Lung (tissue), 11 donors: ENCODE measurements at regions not wholly inside any gene's neighbourhood (a gene's known extent, or its start where the extent isn't known, plus 50 kb on each side); places are given as distances from the start of the nearest gene placed in this dataset.
"Not testable (repeated sequence)": the region's sequence is repeated elsewhere in the genome, so short reads cannot be mapped to it uniquely, and the experiment has no call there.

Experiments used
- ATAC-seq: fragments of 200-7000 bp; cut with Tn5 transposase; one replicate; pipeline ENCODE4 v1.9.1; 2020; ENCODE audit warnings: moderate number of reproducible peaks; ENCODE audit not compliant: insufficient read depth, low FRiP score
- DNase-seq, 3 donors: peaks; one replicate each; pipeline ENCODE4 v3.0.0-alpha.2; 2013 to 2017
- H3K27ac ChIP-seq, 2 donors: one replicate each; pipeline ENCODE4 v1.5.1; 2013; ENCODE audit warnings: mild to moderate bottlenecking in 2 of 2, moderate library complexity in 2 of 2, control low read depth in 1 of 2, inconsistent platforms in 1 of 2, low read depth in 1 of 2, low read length in 1 of 2
- H3K27me3 ChIP-seq, 3 donors: one replicate each; pipeline ENCODE4 v1.5.1; 2013; ENCODE audit warnings: low read length in 2 of 3; ENCODE audit not compliant: control insufficient read depth in 3 of 3, insufficient read depth in 3 of 3
- H3K36me3 ChIP-seq, 4 donors: one replicate each; pipeline ENCODE4 v1.5.1; 2013; ENCODE audit warnings: low read length in 4 of 4, mild to moderate bottlenecking in 1 of 4, moderate library complexity in 1 of 4; ENCODE audit not compliant: control insufficient read depth in 4 of 4, insufficient read depth in 4 of 4
- H3K4me1 ChIP-seq, 5 donors: one replicate each; pipeline ENCODE4 v1.5.1; 2013; ENCODE audit warnings: low read length in 5 of 5, mild to moderate bottlenecking in 2 of 5, moderate library complexity in 1 of 5; ENCODE audit not compliant: control insufficient read depth in 5 of 5, insufficient read depth in 5 of 5
- H3K4me3 ChIP-seq: one replicate; pipeline ENCODE4 v1.5.1; 2013; ENCODE audit warnings: mild to moderate bottlenecking, control low read depth, moderate library complexity
- H3K9ac ChIP-seq, 2 donors: one replicate each; pipeline ENCODE4 v1.5.1; 2013; ENCODE audit warnings: low read length in 2 of 2, control low read depth in 1 of 2; ENCODE audit not compliant: insufficient read depth in 1 of 2
- H3K9me3 ChIP-seq, 4 donors: one replicate each; pipeline ENCODE4 v1.5.1; 2013; ENCODE audit warnings: low read length in 3 of 4, mild to moderate bottlenecking in 1 of 4, moderate library complexity in 1 of 4; ENCODE audit not compliant: control insufficient read depth in 4 of 4, insufficient read depth in 3 of 4
- WGBS, 2 donors: extraction: QIAGEN DNeasy Blood & Tissue Kit; methylation state at CpG; one replicate each; pipeline ENCODE4 v1.1.7; 2013; 5-methylcytosine and 5-hydroxymethylcytosine counted together
- TF ChIP-seq, protein P1 (sequence below): IDR thresholded peaks from 2 replicates; pipeline ENCODE4 v1.5.1; 2012; ENCODE audit warnings: mild to moderate bottlenecking; ENCODE audit errors: control extremely low read depth, extremely low read depth
- donor health status: control.
- donor health status: control.
- donor health status: Bipolar disorder and iron deficiency.
- donor health status: healthy.
- donor health status: DM: yes; HTN: yes; CAD: no.

DNA sequence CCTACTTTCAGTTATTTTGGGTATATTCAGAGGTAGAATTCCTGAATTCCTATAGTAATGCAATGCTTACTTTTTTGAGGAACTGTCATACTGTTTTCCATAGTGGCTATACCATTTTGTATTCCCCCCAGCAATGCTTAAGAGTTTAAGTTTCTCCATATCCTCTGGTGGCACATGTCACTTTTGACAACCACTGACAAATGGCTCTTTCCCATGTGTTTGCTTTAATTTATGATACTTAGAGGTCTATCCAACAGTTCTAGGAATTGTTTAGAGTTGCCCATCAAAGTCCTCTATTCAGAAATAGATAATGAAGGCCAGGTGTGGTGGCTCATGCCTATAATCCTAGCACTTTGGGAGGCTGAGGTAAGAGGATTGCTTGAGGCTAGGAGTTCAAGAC is 128.9 kb upstream of the CFAP20DC start:
- ATAC-seq, result no peak
- Histone ChIP-seq H3K9me3 (no peaks in the 10 kb centered on the region), H3K27ac (no peak overlapping the region), H3K36me3 (no peaks in the 10 kb centered on the region), H3K4me3 (no peak overlapping the region), H3K27me3 (no peaks in the 10 kb centered on the region), H3K4me1 (no peaks in the 10 kb centered on the region), H3K9ac (no peak overlapping the region)
- no peak for DNase-seq
- TF ChIP-seq, protein P1, sequence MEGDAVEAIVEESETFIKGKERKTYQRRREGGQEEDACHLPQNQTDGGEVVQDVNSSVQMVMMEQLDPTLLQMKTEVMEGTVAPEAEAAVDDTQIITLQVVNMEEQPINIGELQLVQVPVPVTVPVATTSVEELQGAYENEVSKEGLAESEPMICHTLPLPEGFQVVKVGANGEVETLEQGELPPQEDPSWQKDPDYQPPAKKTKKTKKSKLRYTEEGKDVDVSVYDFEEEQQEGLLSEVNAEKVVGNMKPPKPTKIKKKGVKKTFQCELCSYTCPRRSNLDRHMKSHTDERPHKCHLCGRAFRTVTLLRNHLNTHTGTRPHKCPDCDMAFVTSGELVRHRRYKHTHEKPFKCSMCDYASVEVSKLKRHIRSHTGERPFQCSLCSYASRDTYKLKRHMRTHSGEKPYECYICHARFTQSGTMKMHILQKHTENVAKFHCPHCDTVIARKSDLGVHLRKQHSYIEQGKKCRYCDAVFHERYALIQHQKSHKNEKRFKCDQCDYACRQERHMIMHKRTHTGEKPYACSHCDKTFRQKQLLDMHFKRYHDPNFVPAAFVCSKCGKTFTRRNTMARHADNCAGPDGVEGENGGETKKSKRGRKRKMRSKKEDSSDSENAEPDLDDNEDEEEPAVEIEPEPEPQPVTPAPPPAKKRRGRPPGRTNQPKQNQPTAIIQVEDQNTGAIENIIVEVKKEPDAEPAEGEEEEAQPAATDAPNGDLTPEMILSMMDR, result no peak

DNA sequence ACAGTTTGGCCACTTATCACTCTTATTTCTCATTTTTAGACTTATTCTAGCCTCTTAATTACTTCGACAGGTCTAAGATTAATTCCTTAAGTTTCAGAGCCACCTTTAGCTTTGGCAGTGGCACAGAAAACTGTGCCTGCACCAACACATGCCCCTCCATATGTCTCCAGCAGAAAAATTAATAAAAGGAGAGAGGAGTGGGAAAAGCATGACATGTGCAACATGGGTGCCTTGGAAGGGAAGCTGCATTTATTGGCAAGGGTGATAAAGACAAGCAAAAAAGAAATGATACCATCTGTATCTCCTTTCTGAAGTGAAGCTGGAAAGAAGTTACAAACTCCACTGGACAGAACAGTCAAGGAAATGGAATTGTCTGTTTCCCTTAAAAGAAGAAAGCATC is 121.7 kb upstream of the CFAP20DC start:
- Histone ChIP-seq H3K4me3 (no peak overlapping the region), H3K36me3 (no peaks in the 10 kb centered on the region), H3K27ac (no peak overlapping the region), H3K27me3 (no peaks in the 10 kb centered on the region), H3K9me3 (peaks cover 0 to 4% (median 0%) of the 10 kb centered on the region in 4 donors), H3K9ac (no peak overlapping the region), H3K4me1 (no peaks in the 10 kb centered on the region)
- ATAC-seq, result no peak
- TF ChIP-seq, protein P1, result no peak
- DNase-seq, result no peak
- WGBS, 2 donors, result 84 to 92% methylated on average over 1 of the region's 1 CpG

DNA sequence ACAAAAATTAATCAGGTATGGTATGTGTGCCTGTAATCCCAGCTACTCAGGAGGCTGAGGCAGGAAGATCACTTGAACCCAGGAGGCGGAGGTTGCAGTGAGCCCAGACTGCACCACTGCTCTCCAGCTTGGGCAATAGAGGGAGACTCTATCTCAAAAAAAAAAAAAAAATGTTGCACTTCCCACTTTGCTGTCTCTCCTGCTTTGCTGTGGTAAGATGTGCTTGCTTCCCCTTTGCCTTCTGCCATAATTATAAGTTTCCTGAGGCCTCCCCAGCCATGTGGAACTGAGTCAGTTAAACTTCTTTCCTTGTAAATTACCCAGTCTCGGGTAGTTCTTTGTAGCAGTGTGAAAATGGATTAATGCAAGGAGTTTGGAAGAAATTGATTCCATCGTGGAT is 120.3 kb upstream of the CFAP20DC start:
- H3K4me3 ChIP-seq, H3K27ac ChIP-seq, H3K9me3 ChIP-seq, DNase-seq, H3K4me1 ChIP-seq, ATAC-seq, H3K27me3 ChIP-seq, H3K9ac ChIP-seq, H3K36me3 ChIP-seq: not testable (repeated sequence)
- 75 to 82% methylated on average over 3 of the region's 3 CpGs for WGBS, 2 donors

DNA sequence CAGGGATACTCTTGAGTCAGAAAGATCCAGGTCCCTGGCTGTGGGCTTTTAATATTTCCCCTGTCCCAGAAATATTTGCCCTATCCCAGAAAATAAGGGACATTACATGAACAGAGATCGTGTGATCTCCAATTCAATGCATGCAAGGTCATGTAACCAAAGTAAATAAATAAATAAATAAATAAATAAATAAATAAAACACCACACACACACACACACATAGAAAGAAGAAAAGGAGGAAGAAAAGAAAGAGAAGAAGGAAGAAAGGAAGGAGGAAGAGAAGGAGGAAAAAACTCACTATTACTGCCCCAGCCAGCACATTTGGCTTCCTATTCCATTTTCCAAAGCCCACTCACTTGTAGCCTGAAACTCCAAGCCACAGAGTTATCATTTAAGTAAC is 117.9 kb upstream of the CFAP20DC start:
- peaks cover 0 to 4% (median 0%) of the 10 kb centered on the region in 4 donors for H3K9me3 ChIP-seq
- WGBS, 2 donors, result 49 to 58% methylated on average over 1 of the region's 1 CpG
- DNase-seq (no peak), ATAC-seq (no peak)
- no peaks in the 10 kb centered on the region for H3K27me3 ChIP-seq
- no peaks in the 10 kb centered on the region for H3K36me3 ChIP-seq
- TF ChIP-seq, protein P1, result no peak
- H3K4me1 ChIP-seq, result no peaks in the 10 kb centered on the region
- no peak overlapping the region for H3K9ac ChIP-seq
- no peak overlapping the region for H3K4me3 ChIP-seq
- H3K27ac ChIP-seq, result no peak overlapping the region
